ENCODE measurements at regions not wholly inside any gene's neighbourhood (a gene's known extent, or its start where the extent isn't known, plus 50 kb on each side); places are given as distances from the start of the nearest gene placed in this dataset.

GRCh38 chr15:37221671-37222145 lies 121.4 kb upstream of the MEIS2 start:
- no peak for DNase-seq (ENCODE audit: low spot score)
- Mint-ChIP-seq H3K9me3 (no peaks in the 10 kb centered on the region), H3K4me1 (ENCODE audit: low read depth) (no peaks in the 10 kb centered on the region), H3K36me3 (ENCODE audit: low read depth) (no peaks in the 10 kb centered on the region), H3K27me3 (ENCODE audit: insufficient read depth) (no peaks in the 10 kb centered on the region), H3K4me3 (no peak overlapping the region), H3K27ac (no peak overlapping the region)
- intact Hi-C loops (cut with micrococcal nuclease): no loop called here

GRCh38 chr15:37223089-37223488 lies 122.7 kb upstream of the MEIS2 start:
- Mint-ChIP-seq H3K27ac (no peak overlapping the region), H3K4me3 (no peak overlapping the region), H3K36me3 (ENCODE audit: low read depth) (no peaks in the 10 kb centered on the region), H3K27me3 (ENCODE audit: insufficient read depth) (no peaks in the 10 kb centered on the region), H3K4me1 (ENCODE audit: low read depth) (no peaks in the 10 kb centered on the region), H3K9me3 (no peaks in the 10 kb centered on the region)
- no peak for DNase-seq (ENCODE audit: low spot score)
- intact Hi-C loops (cut with micrococcal nuclease): no loop called here

- intact Hi-C loops (cut with micrococcal nuclease): no loop called here
- no peaks in the 10 kb centered on the region for H3K9me3 Mint-ChIP-seq
- no peak overlapping the region for H3K4me3 Mint-ChIP-seq
- no peak for DNase-seq (ENCODE audit: low spot score)
- no peak overlapping the region for H3K27ac Mint-ChIP-seq
- no peaks in the 10 kb centered on the region for H3K4me1 Mint-ChIP-seq (ENCODE audit: low read depth)
- no peaks in the 10 kb centered on the region for H3K36me3 Mint-ChIP-seq (ENCODE audit: low read depth)
- H3K27me3 Mint-ChIP-seq (ENCODE audit: insufficient read depth): no peaks in the 10 kb centered on the region
Measured at GRCh38 chr15:37229855-37230619, 129.7 kb upstream of the MEIS2 start.

- peaks cover 6% of the 10 kb centered on the region for H3K9me3 Mint-ChIP-seq
- DNase-seq (ENCODE audit: low spot score): no peak
- H3K4me1 Mint-ChIP-seq (ENCODE audit: low read depth): no peaks in the 10 kb centered on the region
- H3K4me3 Mint-ChIP-seq: no peak overlapping the region
- H3K27me3 Mint-ChIP-seq (ENCODE audit: insufficient read depth): no peaks in the 10 kb centered on the region
- H3K36me3 Mint-ChIP-seq (ENCODE audit: low read depth): no peaks in the 10 kb centered on the region
- H3K27ac Mint-ChIP-seq: no peak overlapping the region
- intact Hi-C loops (cut with micrococcal nuclease): no loop called here
Measured at GRCh38 chr15:37245358-37245757, 145.0 kb upstream of the MEIS2 start.

DNA sequence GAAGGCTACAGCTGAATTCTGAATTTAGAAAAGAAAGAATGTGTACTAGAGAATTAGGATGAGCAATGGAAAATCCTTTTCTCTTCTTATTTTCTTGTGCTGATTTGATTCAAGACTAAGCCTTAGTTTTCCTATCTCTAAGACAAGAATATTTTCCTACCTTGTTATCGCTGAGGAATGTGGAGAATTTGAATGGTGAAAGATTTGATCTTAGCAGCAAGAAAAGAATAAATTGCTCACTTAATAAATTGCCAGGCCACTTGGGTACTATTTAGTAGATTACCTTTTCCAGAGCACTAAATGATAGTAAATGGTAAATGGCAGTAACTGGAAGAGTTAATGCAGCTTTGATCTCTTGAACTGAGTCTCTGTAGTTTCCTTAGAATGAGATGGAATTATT lies 145.7 kb upstream of the MEIS2 start:
- Mint-ChIP-seq H3K4me3 (no peak overlapping the region), H3K9me3 (no peaks in the 10 kb centered on the region), H3K27ac (no peak overlapping the region), H3K36me3 (ENCODE audit: low read depth) (no peaks in the 10 kb centered on the region), H3K27me3 (ENCODE audit: insufficient read depth) (no peaks in the 10 kb centered on the region), H3K4me1 (ENCODE audit: low read depth) (no peaks in the 10 kb centered on the region)
- no peak for DNase-seq (ENCODE audit: low spot score)
- intact Hi-C loops (cut with micrococcal nuclease): no loop called here

DNA sequence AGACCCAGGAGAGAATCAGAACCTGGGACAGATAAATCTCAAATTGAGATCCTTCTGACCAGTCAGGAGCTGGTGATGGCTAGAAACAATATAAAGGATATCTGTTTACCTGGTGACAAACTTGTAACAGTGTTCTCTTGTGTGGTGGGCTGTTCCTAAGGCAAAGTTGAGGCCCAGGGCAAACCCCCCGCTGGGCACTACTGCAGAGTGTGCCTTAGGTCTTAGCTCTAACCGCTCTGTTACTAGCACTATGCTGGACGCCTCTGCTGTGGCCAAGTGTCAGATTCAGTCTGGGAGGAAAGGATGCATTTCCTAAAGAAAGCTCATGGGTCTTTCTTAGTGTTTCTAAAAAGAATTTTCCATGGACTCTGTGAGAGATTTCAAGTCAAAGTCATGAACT lies 146.5 kb upstream of the MEIS2 start:
- intact Hi-C loops (cut with micrococcal nuclease): no loop called here
- no peak for DNase-seq (ENCODE audit: low spot score)
- Mint-ChIP-seq H3K4me1 (ENCODE audit: low read depth) (no peaks in the 10 kb centered on the region), H3K4me3 (no peak overlapping the region), H3K27ac (no peak overlapping the region), H3K36me3 (ENCODE audit: low read depth) (no peaks in the 10 kb centered on the region), H3K27me3 (ENCODE audit: insufficient read depth) (no peaks in the 10 kb centered on the region), H3K9me3 (peaks cover 1% of the 10 kb centered on the region)

DNA sequence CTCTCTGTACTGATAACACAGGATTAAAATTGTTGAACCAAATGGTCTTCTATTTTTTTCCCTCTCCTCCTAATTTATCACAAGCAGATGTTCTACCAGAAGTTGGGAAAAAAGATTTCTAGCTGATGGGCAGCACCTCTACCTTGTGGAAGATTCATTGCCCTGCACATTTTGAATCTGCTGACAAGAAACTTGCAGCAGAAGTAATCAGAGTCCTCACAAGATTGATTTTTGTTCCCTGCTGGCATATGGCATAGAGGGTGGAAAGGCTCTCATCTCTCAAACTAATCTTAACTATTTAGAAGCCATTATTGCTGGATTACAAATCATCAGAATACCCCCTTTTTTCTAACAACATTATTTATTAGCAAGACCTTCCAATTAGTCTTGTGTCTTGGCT lies 148.9 kb upstream of the MEIS2 start:
- Mint-ChIP-seq H3K4me3 (no peak overlapping the region), H3K27me3 (ENCODE audit: insufficient read depth) (no peaks in the 10 kb centered on the region), H3K36me3 (ENCODE audit: low read depth) (no peaks in the 10 kb centered on the region), H3K27ac (no peak overlapping the region), H3K9me3 (peaks cover 5% of the 10 kb centered on the region), H3K4me1 (ENCODE audit: low read depth) (no peaks in the 10 kb centered on the region)
- no peak for DNase-seq (ENCODE audit: low spot score)
- intact Hi-C loops (cut with micrococcal nuclease): no loop called here

DNA sequence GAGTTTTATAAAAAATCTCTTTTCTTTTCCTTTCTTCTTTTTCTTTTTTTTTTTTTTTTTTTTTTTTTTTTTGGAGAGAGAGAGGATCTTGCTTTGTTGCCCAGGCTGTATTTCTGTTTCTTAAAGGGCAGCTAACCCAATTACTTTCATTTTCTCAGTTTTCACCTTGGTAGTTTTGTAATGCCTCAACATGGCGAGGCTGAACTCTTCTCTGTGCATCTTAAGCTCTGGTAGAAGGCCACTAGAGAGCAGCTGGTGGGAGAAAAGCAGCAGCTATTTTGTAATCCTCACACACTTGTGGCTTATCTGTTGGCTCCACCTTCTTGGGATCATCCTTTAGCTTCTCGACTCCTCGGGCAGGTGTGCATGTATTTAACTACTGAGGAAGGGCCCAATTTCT lies 152.2 kb upstream of the MEIS2 start:
- Mint-ChIP-seq H3K27ac (no peak overlapping the region), H3K36me3 (ENCODE audit: low read depth) (no peaks in the 10 kb centered on the region), H3K27me3 (ENCODE audit: insufficient read depth) (no peaks in the 10 kb centered on the region), H3K9me3 (peaks cover 5% of the 10 kb centered on the region), H3K4me1 (ENCODE audit: low read depth) (no peaks in the 10 kb centered on the region), H3K4me3 (no peak overlapping the region)
- no peak for DNase-seq (ENCODE audit: low spot score)
- intact Hi-C loops (cut with micrococcal nuclease): no loop called here

GRCh38 chr15:37253877-37254276 lies 153.5 kb upstream of the MEIS2 start:
- intact Hi-C loops (cut with micrococcal nuclease): no loop called here
- no peak overlapping the region for H3K4me3 Mint-ChIP-seq
- H3K9me3 Mint-ChIP-seq: peaks cover 5% of the 10 kb centered on the region
- DNase-seq (ENCODE audit: low spot score): no peak
- H3K27ac Mint-ChIP-seq: no peak overlapping the region
- H3K4me1 Mint-ChIP-seq (ENCODE audit: low read depth): no peaks in the 10 kb centered on the region
- no peaks in the 10 kb centered on the region for H3K27me3 Mint-ChIP-seq (ENCODE audit: insufficient read depth)
- H3K36me3 Mint-ChIP-seq (ENCODE audit: low read depth): no peaks in the 10 kb centered on the region

DNA sequence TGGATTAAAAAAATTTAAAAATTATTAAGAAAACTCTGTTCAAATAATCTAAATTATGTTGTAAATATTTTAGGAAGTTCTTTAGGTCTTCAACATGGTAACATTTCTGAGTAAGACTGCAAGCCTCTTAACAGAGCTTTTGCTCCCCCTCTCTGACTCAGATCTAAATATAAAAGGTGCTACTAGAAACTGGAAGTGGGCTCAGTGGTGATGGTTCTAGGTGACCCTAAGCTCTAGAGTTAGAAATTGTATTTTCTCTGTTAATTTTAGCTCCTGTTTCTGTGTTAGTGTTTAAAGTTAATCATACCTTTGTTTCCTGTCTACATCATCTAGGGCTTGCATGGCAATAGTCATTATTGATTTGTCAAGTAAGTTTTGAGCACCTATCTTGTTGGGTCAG lies 159.9 kb upstream of the MEIS2 start:
- Mint-ChIP-seq H3K9me3 (peaks cover 9% of the 10 kb centered on the region), H3K4me3 (no peak overlapping the region), H3K27me3 (ENCODE audit: insufficient read depth) (no peaks in the 10 kb centered on the region), H3K27ac (no peak overlapping the region), H3K4me1 (ENCODE audit: low read depth) (no peaks in the 10 kb centered on the region), H3K36me3 (ENCODE audit: low read depth) (no peaks in the 10 kb centered on the region)
- intact Hi-C loops (cut with micrococcal nuclease): no loop called here
- DNase-seq (ENCODE audit: low spot score): no peak

- intact Hi-C loops (cut with micrococcal nuclease): no loop called here
- peaks cover 9% of the 10 kb centered on the region for H3K9me3 Mint-ChIP-seq
- H3K4me1 Mint-ChIP-seq (ENCODE audit: low read depth): no peaks in the 10 kb centered on the region
- H3K4me3 Mint-ChIP-seq: no peak overlapping the region
- DNase-seq (ENCODE audit: low spot score): no peak
- no peak overlapping the region for H3K27ac Mint-ChIP-seq
- H3K27me3 Mint-ChIP-seq (ENCODE audit: insufficient read depth): no peaks in the 10 kb centered on the region
- H3K36me3 Mint-ChIP-seq (ENCODE audit: low read depth): no peaks in the 10 kb centered on the region
Measured at GRCh38 chr15:37261685-37262084, 161.3 kb upstream of the MEIS2 start.

- DNase-seq (ENCODE audit: low spot score): no peak
- intact Hi-C loops (cut with micrococcal nuclease): no loop called here
- H3K4me3 Mint-ChIP-seq: no peak overlapping the region
- H3K27ac Mint-ChIP-seq: no peak overlapping the region
- no peaks in the 10 kb centered on the region for H3K36me3 Mint-ChIP-seq (ENCODE audit: low read depth)
- no peaks in the 10 kb centered on the region for H3K4me1 Mint-ChIP-seq (ENCODE audit: low read depth)
- no peaks in the 10 kb centered on the region for H3K27me3 Mint-ChIP-seq (ENCODE audit: insufficient read depth)
- peaks cover 9% of the 10 kb centered on the region for H3K9me3 Mint-ChIP-seq
Measured at GRCh38 chr15:37262922-37263608, 162.7 kb upstream of the MEIS2 start.

GRCh38 chr15:37289109-37289765 lies 188.9 kb upstream of the MEIS2 start:
- Mint-ChIP-seq H3K9me3 (peaks cover 6% of the 10 kb centered on the region), H3K27me3 (ENCODE audit: insufficient read depth) (no peaks in the 10 kb centered on the region), H3K4me1 (ENCODE audit: low read depth) (no peaks in the 10 kb centered on the region), H3K27ac (no peak overlapping the region), H3K4me3 (no peak overlapping the region), H3K36me3 (ENCODE audit: low read depth) (no peaks in the 10 kb centered on the region)
- intact Hi-C loops (cut with micrococcal nuclease): no loop called here
- DNase-seq (ENCODE audit: low spot score): no peak

Data from activated T-helper 1 cell treated with anti-CD3 and anti-CD28 coated beads, Interleukin-12 subunit alpha, Interleukin-12 subunit beta, Interleukin-2, Interleukin-4 antibody, amounts not matched to agents 30 ng/mL and 10 ng/mL and 1 ng/mL, durations not matched to agents 14 hours and 24 hours and 36 hours (primary cell).